Panc1 (cell line): ENCODE measurements at regions not wholly inside any gene's neighbourhood (a gene's known extent, or its start where the extent isn't known, plus 50 kb on each side); places are given as distances from the start of the nearest gene placed in this dataset.

Source experiments
- ATAC-seq: fragments of 200-7000 bp; cut with Tn5 transposase; 2 replicates; pipeline ENCODE4 v1.9.1; 2020; ENCODE audit warnings: mild to moderate bottlenecking, moderate library complexity
- BruUV-seq: library from RNA; stranded (reverse); fragments of 400-500 nt; replicated peaks from 2 replicates; lab custom pipeline; 2021; lab: Mats Ljungman, UMichigan
- CTCF ChIA-PET: fragments of 300-600 bp; sonication (Branson Sonifier 250); formaldehyde crosslinking; loops from one replicate; lab custom pipeline; 2022; ENCODE audit warnings: antibody characterized with exemption; lab: Charles Lee
- POLR2A ChIA-PET: fragments of 300-600 bp; sonication (Branson Sonifier 250); formaldehyde crosslinking; loops from one replicate; lab custom pipeline; 2022; ENCODE audit warnings: antibody characterized with exemption; lab: Charles Lee
- DNase-seq: peaks from one replicate; pipeline ENCODE4 v3.0.0-alpha.2; 2010; ENCODE audit warnings: low read depth, low spot score
- H3K27ac ChIP-seq: 2 replicates; pipeline ENCODE4 v1.5.1; 2011; ENCODE audit warnings: mild to moderate bottlenecking, low read length, inconsistent platforms
- H3K27me3 ChIP-seq: fragments of 200-500 bp; sonication (Bioruptor generic); 2 replicates; pipeline ENCODE4 v1.6.0; 2014; ENCODE audit warnings: low read length, inconsistent platforms; ENCODE audit not compliant: control insufficient read depth, insufficient read depth
- H3K36me3 ChIP-seq: fragments of 200-500 bp; sonication (Bioruptor generic); 2 replicates; pipeline ENCODE4 v1.5.1; 2014; ENCODE audit warnings: inconsistent platforms, mild to moderate bottlenecking, low read length, moderate library complexity; ENCODE audit not compliant: control insufficient read depth, insufficient read depth
- H3K4me1 ChIP-seq: 2 replicates; pipeline ENCODE4 v1.5.1; 2011; ENCODE audit warnings: inconsistent platforms, mild to moderate bottlenecking, low read length, moderate library complexity; ENCODE audit not compliant: control insufficient read depth, insufficient read depth
- H3K4me3 ChIP-seq, 2 experiments: 2 replicates each; pipeline ENCODE4 v1.5.1; 2011 to 2012; ENCODE audit warnings: low read depth in 2 of 2, low read length in 2 of 2, mild to moderate bottlenecking in 2 of 2, inconsistent platforms in 1 of 2, moderate library complexity in 1 of 2
- H3K9me3 ChIP-seq: fragments of 200-500 bp; sonication (Bioruptor generic); 2 replicates; pipeline ENCODE4 v1.5.1; 2014; ENCODE audit warnings: low read depth, mild to moderate bottlenecking, inconsistent platforms, low read length, moderate library complexity; ENCODE audit not compliant: control insufficient read depth, insufficient read depth
- CTCF ChIP-seq: fragments of 450-650 bp; IDR thresholded peaks from 2 replicates; pipeline ENCODE4 v1.5.1; 2017; ENCODE audit warnings: mild to moderate bottlenecking
- POLR2AphosphoS5 ChIP-seq: IDR thresholded peaks from 2 replicates; pipeline ENCODE4 v1.6.1; 2012; ENCODE audit warnings: mild to moderate bottlenecking, low read depth, low read length, moderate library complexity
- SIN3A ChIP-seq: IDR thresholded peaks from 2 replicates; pipeline ENCODE4 v1.6.1; 2012; ENCODE audit warnings: low read depth, mild to moderate bottlenecking, low read length, moderate library complexity, borderline replicate concordance; ENCODE audit not compliant: insufficient read depth
- TCF7L2 ChIP-seq: IDR thresholded peaks from 2 replicates; pipeline ENCODE4 v1.6.1; 2011; ENCODE audit warnings: mild to moderate bottlenecking, low read depth, low read length, inconsistent platforms
- in situ Hi-C: cut with HindIII; loops from 2 replicates; pipeline ENCODE4 v1.10.0; 2016; ENCODE audit warnings: low sequenced_read_pairs, low pct_unique_long_range_greater_than_20kb
- intact Hi-C: fragments of 100-400 bp; cut with micrococcal nuclease; formaldehyde crosslinking; loops from one replicate; pipeline ENCODE4 v1.10.0; 2022; ENCODE audit not compliant: unreplicated experiment
- TF ChIP-seq, protein P1 (sequence below), 2 experiments: IDR thresholded peaks; 2 replicates each; pipeline ENCODE4 v1.6.1; 2011 to 2012; ENCODE audit warnings: low read depth in 2 of 2, control low read depth in 1 of 2, low read length in 1 of 2, mild to moderate bottlenecking in 1 of 2, moderate library complexity in 1 of 2; ENCODE audit not compliant: insufficient read depth in 1 of 2

DNA sequence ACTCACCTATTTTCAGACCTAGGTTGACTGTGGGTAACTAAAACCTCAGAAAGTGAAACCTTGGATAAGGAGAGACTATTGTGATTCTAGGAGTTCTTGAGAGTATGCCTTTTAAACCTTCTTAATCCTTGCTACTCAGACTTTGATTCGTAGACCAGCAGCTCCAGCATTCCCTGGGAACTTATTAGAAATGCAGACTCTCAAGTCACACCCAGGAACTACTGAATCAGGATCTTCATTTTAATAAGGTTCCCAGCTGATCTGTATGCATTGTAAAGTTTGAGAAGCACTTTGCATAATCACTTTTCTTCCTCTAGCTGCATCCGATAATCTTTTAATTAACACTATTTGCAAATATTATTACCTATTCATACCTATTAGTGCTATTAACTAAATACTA is 480.3 kb upstream of the KCNMB2 start:
- no peak for ATAC-seq
- H3K27ac ChIP-seq = no peak overlapping the region
- no peaks in the 10 kb centered on the region for H3K9me3 ChIP-seq
- H3K4me3 ChIP-seq = no peak overlapping the region
- POLR2A ChIA-PET = no interaction called here
- intact Hi-C loops (no loop called here), in situ Hi-C loops (no loop called here)
- TF ChIP-seq SIN3A = no peak
- TF ChIP-seq CTCF = no peak
- no peak for TF ChIP-seq POLR2AphosphoS5
- TF ChIP-seq, protein P1, sequence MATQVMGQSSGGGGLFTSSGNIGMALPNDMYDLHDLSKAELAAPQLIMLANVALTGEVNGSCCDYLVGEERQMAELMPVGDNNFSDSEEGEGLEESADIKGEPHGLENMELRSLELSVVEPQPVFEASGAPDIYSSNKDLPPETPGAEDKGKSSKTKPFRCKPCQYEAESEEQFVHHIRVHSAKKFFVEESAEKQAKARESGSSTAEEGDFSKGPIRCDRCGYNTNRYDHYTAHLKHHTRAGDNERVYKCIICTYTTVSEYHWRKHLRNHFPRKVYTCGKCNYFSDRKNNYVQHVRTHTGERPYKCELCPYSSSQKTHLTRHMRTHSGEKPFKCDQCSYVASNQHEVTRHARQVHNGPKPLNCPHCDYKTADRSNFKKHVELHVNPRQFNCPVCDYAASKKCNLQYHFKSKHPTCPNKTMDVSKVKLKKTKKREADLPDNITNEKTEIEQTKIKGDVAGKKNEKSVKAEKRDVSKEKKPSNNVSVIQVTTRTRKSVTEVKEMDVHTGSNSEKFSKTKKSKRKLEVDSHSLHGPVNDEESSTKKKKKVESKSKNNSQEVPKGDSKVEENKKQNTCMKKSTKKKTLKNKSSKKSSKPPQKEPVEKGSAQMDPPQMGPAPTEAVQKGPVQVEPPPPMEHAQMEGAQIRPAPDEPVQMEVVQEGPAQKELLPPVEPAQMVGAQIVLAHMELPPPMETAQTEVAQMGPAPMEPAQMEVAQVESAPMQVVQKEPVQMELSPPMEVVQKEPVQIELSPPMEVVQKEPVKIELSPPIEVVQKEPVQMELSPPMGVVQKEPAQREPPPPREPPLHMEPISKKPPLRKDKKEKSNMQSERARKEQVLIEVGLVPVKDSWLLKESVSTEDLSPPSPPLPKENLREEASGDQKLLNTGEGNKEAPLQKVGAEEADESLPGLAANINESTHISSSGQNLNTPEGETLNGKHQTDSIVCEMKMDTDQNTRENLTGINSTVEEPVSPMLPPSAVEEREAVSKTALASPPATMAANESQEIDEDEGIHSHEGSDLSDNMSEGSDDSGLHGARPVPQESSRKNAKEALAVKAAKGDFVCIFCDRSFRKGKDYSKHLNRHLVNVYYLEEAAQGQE (IDR thresholded peaks at IDR 0.05; ENCODE audit: insufficient read depth in 1 of 2, low read depth in 2 of 2, low read length in 1 of 2) = no peak
- TF ChIP-seq TCF7L2 = no peak
- BruUV-seq = no TSS peak
- no peaks in the 10 kb centered on the region for H3K36me3 ChIP-seq
- no peak for DNase-seq
- no peaks in the 10 kb centered on the region for H3K27me3 ChIP-seq
- no peaks in the 10 kb centered on the region for H3K4me1 ChIP-seq
- CTCF ChIA-PET = no interaction called here

- intact Hi-C loops = no loop called here
- ChIA-PET CTCF (no interaction called here), POLR2A (no interaction called here)
- ATAC-seq (no peak), DNase-seq (no peak)
- Histone ChIP-seq H3K27me3 (no peaks in the 10 kb centered on the region), H3K36me3 (no peaks in the 10 kb centered on the region), H3K27ac (no peak overlapping the region), H3K4me1 (no peaks in the 10 kb centered on the region), H3K9me3 (no peaks in the 10 kb centered on the region), H3K4me3 (no peak overlapping the region)
- TF ChIP-seq TCF7L2 (no peak), SIN3A (no peak), POLR2AphosphoS5 (no peak), CTCF (no peak)
- TF ChIP-seq, protein P1 (IDR thresholded peaks at IDR 0.05; ENCODE audit: insufficient read depth in 1 of 2, low read depth in 2 of 2, low read length in 1 of 2) = no peak
- no TSS peak for BruUV-seq
- in situ Hi-C loops = no loop called here
These were observed 479.4 kb upstream of the KCNMB2 start for GRCh38 chr3:178056868-178057267.
